PC-3 (cell line): ENCODE measurements at regions not wholly inside any gene's neighbourhood (a gene's known extent, or its start where the extent isn't known, plus 50 kb on each side); places are given as distances from the start of the nearest gene placed in this dataset.
"Not testable (repeated sequence)": the region's sequence is repeated elsewhere in the genome, so short reads cannot be mapped to it uniquely, and the experiment has no call there.

Experiments
- ATAC-seq: fragments of 200-7000 bp; cut with Tn5 transposase; 2 replicates; pipeline ENCODE4 v1.9.1; 2020; ENCODE audit warnings: mild to moderate bottlenecking, moderate library complexity
- BruUV-seq: library from RNA; stranded (reverse); fragments of 400-500 nt; replicated peaks from 2 replicates; lab custom pipeline; 2021; lab: Mats Ljungman, UMichigan
- CTCF ChIA-PET: fragments of 300-600 bp; sonication (Branson Sonifier 250); formaldehyde crosslinking; loops from one replicate; lab custom pipeline; 2022; ENCODE audit warnings: antibody characterized with exemption; lab: Charles Lee
- POLR2A ChIA-PET: fragments of 300-600 bp; sonication (Branson Sonifier 250); formaldehyde crosslinking; loops from one replicate; lab custom pipeline; 2022; ENCODE audit warnings: antibody characterized with exemption; ENCODE audit not compliant: unreplicated experiment; lab: Charles Lee
- DNase-seq: peaks from one replicate; pipeline ENCODE4 v3.0.0-alpha.2; 2015
- H2AFZ ChIP-seq: fragments of 300-600 bp; sonication (generic); 2 replicates; pipeline ENCODE4 v1.6.0; 2016; ENCODE audit warnings: antibody characterized with exemption, low read length
- H3F3A ChIP-seq: fragments of 300-600 bp; sonication (generic); one replicate; pipeline ENCODE4 v1.6.0; 2017; ENCODE audit warnings: antibody characterized with exemption, low read length, control low read depth, mild to moderate bottlenecking; ENCODE audit not compliant: unreplicated experiment
- H3K27ac ChIP-seq: fragments of 300-600 bp; sonication (generic); 2 replicates; pipeline ENCODE4 v1.5.1; 2016; ENCODE audit warnings: mild to moderate bottlenecking, low read length
- H3K27me3 ChIP-seq: fragments of 300-600 bp; sonication (generic); 2 replicates; pipeline ENCODE4 v1.6.1; 2016; ENCODE audit warnings: low read length, mixed read lengths
- H3K36me3 ChIP-seq: fragments of 300-600 bp; sonication (generic); 2 replicates; pipeline ENCODE4 v1.6.1; 2016; ENCODE audit warnings: low read depth, mixed run types, low read length, mixed read lengths
- H3K4me1 ChIP-seq: fragments of 300-600 bp; sonication (generic); 2 replicates; pipeline ENCODE4 v1.5.1; 2016; ENCODE audit warnings: low read length; ENCODE audit not compliant: insufficient read depth
- H3K4me2 ChIP-seq: fragments of 300-600 bp; sonication (generic); 2 replicates; pipeline ENCODE4 v1.6.0; 2016; ENCODE audit warnings: low read length
- H3K4me3 ChIP-seq: fragments of 300-600 bp; sonication (generic); 2 replicates; pipeline ENCODE4 v1.5.1; 2016; ENCODE audit warnings: mild to moderate bottlenecking, low read length, mixed read lengths
- H3K79me2 ChIP-seq: fragments of 300-600 bp; sonication (generic); 2 replicates; pipeline ENCODE4 v1.6.1; 2017; ENCODE audit warnings: low read length, mixed read lengths
- H3K9ac ChIP-seq: fragments of 300-600 bp; sonication (generic); 2 replicates; pipeline ENCODE4 v1.6.0; 2016; ENCODE audit warnings: mild to moderate bottlenecking, low read length
- H3K9me2 ChIP-seq: fragments of 300-600 bp; sonication (generic); replicated peaks from 2 replicates; pipeline ENCODE4 v1.6.1; 2016; ENCODE audit warnings: mixed run types, low read length, mixed read lengths
- H3K9me3 ChIP-seq: fragments of 300-600 bp; sonication (generic); 2 replicates; pipeline ENCODE4 v1.6.1; 2016; ENCODE audit warnings: low read length, mixed read lengths
- H4K20me1 ChIP-seq: fragments of 300-600 bp; sonication (generic); 2 replicates; pipeline ENCODE4 v1.6.1; 2016; ENCODE audit warnings: low read length, mixed read lengths
- EZH2 ChIP-seq: fragments of 300-600 bp; sonication (generic); IDR thresholded peaks from one replicate; pipeline ENCODE4 v1.6.1; 2017; ENCODE audit warnings: antibody characterized with exemption, mild to moderate bottlenecking, low read length; ENCODE audit not compliant: unreplicated experiment
- EZH2phosphoT487 ChIP-seq: fragments of 300-600 bp; sonication (generic); IDR thresholded peaks from 2 replicates; pipeline ENCODE4 v1.6.1; 2018; ENCODE audit warnings: mild to moderate bottlenecking, antibody characterized with exemption, low read length, borderline replicate concordance
- intact Hi-C: fragments of 100-400 bp; cut with micrococcal nuclease; formaldehyde crosslinking; loops from 2 replicates; pipeline ENCODE4 v1.9.0; 2023
- TF ChIP-seq, protein P1 (sequence below): fragments of 300-600 bp; sonication (generic); conservative IDR thresholded peaks from 2 replicates; pipeline ENCODE4 v1.5.1; 2017; ENCODE audit warnings: antibody characterized with exemption, low read depth, mild to moderate bottlenecking, low read length

GRCh38 chr1:104648269-104648691, 898.6 kb downstream of the AMY1C start:
- no TSS peak for BruUV-seq
- H4K20me1 ChIP-seq, result no peaks in the 10 kb centered on the region
- peaks cover 10% of the 10 kb centered on the region for H3K4me1 ChIP-seq
- no peaks in the 10 kb centered on the region for H3K27me3 ChIP-seq
- no peaks in the 10 kb centered on the region for H3K9me2 ChIP-seq
- ChIA-PET CTCF (no interaction called here), POLR2A (no interaction called here)
- ATAC-seq (peak; percentile 31; the same call in 1 of the 2 replicates), DNase-seq (peak; percentile 44)
- intact Hi-C loops, result loop anchor here (5.0 kb wide), 3 partner anchors 129 to 1144 kb away; no protein-coding TSS in a partner anchor
- no peak overlapping the region for H3K4me2 ChIP-seq
- no peaks in the 10 kb centered on the region for H3F3A ChIP-seq
- no peaks in the 10 kb centered on the region for H3K36me3 ChIP-seq
- no peaks in the 10 kb centered on the region for H3K79me2 ChIP-seq
- no peak overlapping the region for H3K27ac ChIP-seq
- H3K9ac ChIP-seq, result no peak overlapping the region
- H3K9me3 ChIP-seq, result no peaks in the 10 kb centered on the region
- TF ChIP-seq, protein P1, sequence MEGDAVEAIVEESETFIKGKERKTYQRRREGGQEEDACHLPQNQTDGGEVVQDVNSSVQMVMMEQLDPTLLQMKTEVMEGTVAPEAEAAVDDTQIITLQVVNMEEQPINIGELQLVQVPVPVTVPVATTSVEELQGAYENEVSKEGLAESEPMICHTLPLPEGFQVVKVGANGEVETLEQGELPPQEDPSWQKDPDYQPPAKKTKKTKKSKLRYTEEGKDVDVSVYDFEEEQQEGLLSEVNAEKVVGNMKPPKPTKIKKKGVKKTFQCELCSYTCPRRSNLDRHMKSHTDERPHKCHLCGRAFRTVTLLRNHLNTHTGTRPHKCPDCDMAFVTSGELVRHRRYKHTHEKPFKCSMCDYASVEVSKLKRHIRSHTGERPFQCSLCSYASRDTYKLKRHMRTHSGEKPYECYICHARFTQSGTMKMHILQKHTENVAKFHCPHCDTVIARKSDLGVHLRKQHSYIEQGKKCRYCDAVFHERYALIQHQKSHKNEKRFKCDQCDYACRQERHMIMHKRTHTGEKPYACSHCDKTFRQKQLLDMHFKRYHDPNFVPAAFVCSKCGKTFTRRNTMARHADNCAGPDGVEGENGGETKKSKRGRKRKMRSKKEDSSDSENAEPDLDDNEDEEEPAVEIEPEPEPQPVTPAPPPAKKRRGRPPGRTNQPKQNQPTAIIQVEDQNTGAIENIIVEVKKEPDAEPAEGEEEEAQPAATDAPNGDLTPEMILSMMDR, result peak; percentile 88
- no peak for TF ChIP-seq EZH2phosphoT487
- no peak overlapping the region for H3K4me3 ChIP-seq
- H2AFZ ChIP-seq, result no peak overlapping the region

DNA sequence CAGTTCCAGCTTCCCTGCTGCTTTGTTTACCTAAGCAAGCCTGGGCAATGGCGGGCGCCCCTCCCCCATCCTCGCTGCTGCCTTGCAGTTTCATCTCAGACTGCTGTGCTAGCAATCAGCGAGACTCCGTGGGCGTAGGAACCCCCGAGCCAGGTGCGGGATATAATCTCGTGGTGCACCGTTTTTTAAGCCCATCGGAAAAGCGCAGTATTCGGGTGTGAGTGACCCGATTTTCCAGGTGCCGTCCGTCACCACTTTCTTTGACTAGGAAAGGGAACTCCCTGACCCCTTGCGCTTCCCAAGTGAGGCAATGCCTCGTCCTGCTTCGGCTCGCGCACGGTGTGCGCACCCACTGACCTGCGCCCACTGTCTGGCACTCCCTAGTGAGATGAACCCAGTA, 914.7 kb downstream of the AMY1C start:
- BruUV-seq, H2AFZ ChIP-seq, H3K4me2 ChIP-seq, DNase-seq, H3K79me2 ChIP-seq, H3K36me3 ChIP-seq, CTCF ChIA-PET, H3K9ac ChIP-seq, intact Hi-C loops, POLR2A ChIA-PET, H3K27ac ChIP-seq, H3K9me2 ChIP-seq, H4K20me1 ChIP-seq, H3K4me3 ChIP-seq, H3F3A ChIP-seq, ATAC-seq, H3K9me3 ChIP-seq, H3K27me3 ChIP-seq: not testable (repeated sequence)
- peaks cover 17% of the 10 kb centered on the region for H3K4me1 ChIP-seq

GRCh38 chr1:104665300-104665699, 915.6 kb downstream of the AMY1C start:
- Histone ChIP-seq H3K4me3 (no peak overlapping the region), H3K9me3 (no peaks in the 10 kb centered on the region), H3K4me1 (peaks cover 17% of the 10 kb centered on the region), H3F3A (no peaks in the 10 kb centered on the region), H3K4me2 (no peak overlapping the region), H3K36me3 (no peaks in the 10 kb centered on the region), H4K20me1 (no peaks in the 10 kb centered on the region), H3K27me3 (no peaks in the 10 kb centered on the region), H3K27ac (no peak overlapping the region), H2AFZ (no peak overlapping the region), H3K79me2 (no peaks in the 10 kb centered on the region), H3K9me2 (no peaks in the 10 kb centered on the region), H3K9ac (no peak overlapping the region)
- ChIA-PET CTCF (no interaction called here), POLR2A (no interaction called here)
- peak; percentile 64 for ATAC-seq
- BruUV-seq, result no TSS peak
- DNase-seq, result peak; percentile 29
- TF ChIP-seq EZH2phosphoT487, result no peak
- no peak for TF ChIP-seq EZH2
- TF ChIP-seq, protein P1, result no peak
- intact Hi-C loops, result loop anchor here (1.0 kb wide), 1 partner anchor 11 kb away; no protein-coding TSS in a partner anchor
